Stomach (tissue), 4 donors: ENCODE measurements at regions not wholly inside any gene's neighbourhood (a gene's known extent, or its start where the extent isn't known, plus 50 kb on each side); places are given as distances from the start of the nearest gene placed in this dataset.

Experiments used
- EP300 ChIP-seq: sonication (generic); formaldehyde crosslinking; IDR thresholded peaks from one replicate; pipeline ENCODE4 v1.6.1; 2017; ENCODE audit warnings: antibody characterized with exemption
- POLR2A ChIP-seq, 4 donors: fragments of 450-650 bp; IDR thresholded peaks; one replicate each; pipeline ENCODE4 v1.6.1; 2016; ENCODE audit warnings: antibody characterized with exemption in 4 of 4, control low read depth in 2 of 4, mild to moderate bottlenecking in 1 of 4, moderate library complexity in 1 of 4
- TF ChIP-seq, protein P1 (sequence below), 7 experiments: fragments of 450-650 bp in 4 of 7; fragments of 200-600 bp in 3 of 7; sonication (generic) in 3 of 7; IDR thresholded peaks; one replicate each; pipeline ENCODE4 v1.5.1; 2016 to 2019; ENCODE audit warnings: antibody characterized with exemption in 7 of 7, control low read depth in 2 of 7, mild to moderate bottlenecking in 1 of 7

DNA sequence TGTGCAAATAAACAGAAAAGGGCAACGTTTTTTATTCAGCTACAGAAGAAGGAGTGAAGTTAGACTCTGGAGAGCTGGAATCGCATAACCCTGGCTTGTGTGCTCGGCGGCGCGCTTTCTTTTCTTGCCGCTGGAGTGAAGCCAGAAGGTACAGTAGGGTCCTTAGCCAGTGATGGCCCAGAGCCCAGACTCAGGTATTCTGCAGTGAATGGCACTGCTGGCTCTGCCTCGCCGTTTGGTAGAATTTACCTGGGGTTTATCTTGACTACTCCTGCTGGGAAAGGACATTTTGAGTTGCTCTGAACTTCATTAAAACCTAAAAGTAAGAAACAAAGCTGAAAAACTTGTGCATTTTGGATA lies 56.9 kb upstream of the TIAM2 start:
- TF ChIP-seq, protein P1, sequence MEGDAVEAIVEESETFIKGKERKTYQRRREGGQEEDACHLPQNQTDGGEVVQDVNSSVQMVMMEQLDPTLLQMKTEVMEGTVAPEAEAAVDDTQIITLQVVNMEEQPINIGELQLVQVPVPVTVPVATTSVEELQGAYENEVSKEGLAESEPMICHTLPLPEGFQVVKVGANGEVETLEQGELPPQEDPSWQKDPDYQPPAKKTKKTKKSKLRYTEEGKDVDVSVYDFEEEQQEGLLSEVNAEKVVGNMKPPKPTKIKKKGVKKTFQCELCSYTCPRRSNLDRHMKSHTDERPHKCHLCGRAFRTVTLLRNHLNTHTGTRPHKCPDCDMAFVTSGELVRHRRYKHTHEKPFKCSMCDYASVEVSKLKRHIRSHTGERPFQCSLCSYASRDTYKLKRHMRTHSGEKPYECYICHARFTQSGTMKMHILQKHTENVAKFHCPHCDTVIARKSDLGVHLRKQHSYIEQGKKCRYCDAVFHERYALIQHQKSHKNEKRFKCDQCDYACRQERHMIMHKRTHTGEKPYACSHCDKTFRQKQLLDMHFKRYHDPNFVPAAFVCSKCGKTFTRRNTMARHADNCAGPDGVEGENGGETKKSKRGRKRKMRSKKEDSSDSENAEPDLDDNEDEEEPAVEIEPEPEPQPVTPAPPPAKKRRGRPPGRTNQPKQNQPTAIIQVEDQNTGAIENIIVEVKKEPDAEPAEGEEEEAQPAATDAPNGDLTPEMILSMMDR (IDR thresholded peaks at IDR 0.05): no peak
- TF ChIP-seq POLR2A (IDR thresholded peaks at IDR 0.05) (no peak), EP300 (no peak)
